22Rv1 (cell line): ENCODE measurements at regions not wholly inside any gene's neighbourhood (a gene's known extent, or its start where the extent isn't known, plus 50 kb on each side); places are given as distances from the start of the nearest gene placed in this dataset.
"Not testable (repeated sequence)": the region's sequence is repeated elsewhere in the genome, so short reads cannot be mapped to it uniquely, and the experiment has no call there.

Source experiments
- H3K27ac ChIP-seq: fragments of 450-650 bp; 2 replicates; pipeline ENCODE4 v1.5.1; 2017
- CTCF ChIP-seq: fragments of 450-650 bp; IDR thresholded peaks from 2 replicates; pipeline ENCODE4 v1.5.1; 2017; ENCODE audit warnings: mild to moderate bottlenecking
- ZFX ChIP-seq: fragments of 450-650 bp; IDR thresholded peaks from 2 replicates; pipeline ENCODE4 v1.6.1; 2017; ENCODE audit warnings: antibody characterized with exemption, borderline replicate concordance

GRCh38 chr11:92046103-92046502 lies 178.5 kb upstream of the FAT3 start:
- no peak overlapping the region for H3K27ac ChIP-seq
- TF ChIP-seq ZFX (no peak), CTCF (no peak)

GRCh38 chr11:92045301-92045700 lies 179.3 kb upstream of the FAT3 start:
- H3K27ac ChIP-seq, result no peak overlapping the region
- TF ChIP-seq CTCF (no peak), ZFX (no peak)

- no peak overlapping the region for H3K27ac ChIP-seq
- TF ChIP-seq CTCF (no peak), ZFX (no peak)
Observed at GRCh38 chr11:92035488-92035887, 189.1 kb upstream of the FAT3 start.

GRCh38 chr11:92027136-92027535 lies 197.5 kb upstream of the FAT3 start:
- not testable (repeated sequence) for H3K27ac ChIP-seq

- TF ChIP-seq CTCF (no peak), ZFX (no peak)
- H3K27ac ChIP-seq, result peak overlapping the region; percentile 44
Observed at GRCh38 chr11:92026664-92027063, 198.0 kb upstream of the FAT3 start.

- TF ChIP-seq CTCF (no peak), ZFX (no peak)
Observed at GRCh38 chr11:92024788-92025187, 199.8 kb upstream of the FAT3 start.

GRCh38 chr11:92022499-92022898 lies 202.1 kb upstream of the FAT3 start:
- no peak overlapping the region for H3K27ac ChIP-seq
- TF ChIP-seq CTCF (no peak), ZFX (no peak)

More at GRCh38 chr11:92024788-92025187, 199.8 kb upstream of the FAT3 start:
- H3K27ac ChIP-seq, result no peak overlapping the region

GRCh38 chr11:92018332-92018731 lies 206.3 kb upstream of the FAT3 start:
- TF ChIP-seq CTCF (no peak), ZFX (no peak)

More at GRCh38 chr11:92018332-92018731, 206.3 kb upstream of the FAT3 start:
- no peak overlapping the region for H3K27ac ChIP-seq
